Prostate gland (tissue), 2 donors: ENCODE measurements at regions not wholly inside any gene's neighbourhood (a gene's known extent, or its start where the extent isn't known, plus 50 kb on each side); places are given as distances from the start of the nearest gene placed in this dataset.

Experiments
- POLR2A ChIP-seq: fragments of 450-650 bp; IDR thresholded peaks from one replicate; pipeline ENCODE4 v1.6.1; 2016; ENCODE audit warnings: antibody characterized with exemption, mild to moderate bottlenecking
- POLR2AphosphoS5 ChIP-seq: sonication (generic); formaldehyde crosslinking; IDR thresholded peaks from one replicate; pipeline ENCODE4 v1.6.1; 2017; ENCODE audit warnings: antibody characterized with exemption
- TF ChIP-seq, protein P1 (sequence below), 4 experiments: fragments of 200-600 bp in 2 of 4; fragments of 450-650 bp in 2 of 4; sonication (generic) in 2 of 4; IDR thresholded peaks; 1 replicate in 3 of 4; 2 replicates in 1 of 4; pipeline ENCODE4 v1.5.1; 2016 to 2019; ENCODE audit warnings: antibody characterized with exemption in 4 of 4, mild to moderate bottlenecking in 2 of 4, moderate library complexity in 2 of 4

DNA sequence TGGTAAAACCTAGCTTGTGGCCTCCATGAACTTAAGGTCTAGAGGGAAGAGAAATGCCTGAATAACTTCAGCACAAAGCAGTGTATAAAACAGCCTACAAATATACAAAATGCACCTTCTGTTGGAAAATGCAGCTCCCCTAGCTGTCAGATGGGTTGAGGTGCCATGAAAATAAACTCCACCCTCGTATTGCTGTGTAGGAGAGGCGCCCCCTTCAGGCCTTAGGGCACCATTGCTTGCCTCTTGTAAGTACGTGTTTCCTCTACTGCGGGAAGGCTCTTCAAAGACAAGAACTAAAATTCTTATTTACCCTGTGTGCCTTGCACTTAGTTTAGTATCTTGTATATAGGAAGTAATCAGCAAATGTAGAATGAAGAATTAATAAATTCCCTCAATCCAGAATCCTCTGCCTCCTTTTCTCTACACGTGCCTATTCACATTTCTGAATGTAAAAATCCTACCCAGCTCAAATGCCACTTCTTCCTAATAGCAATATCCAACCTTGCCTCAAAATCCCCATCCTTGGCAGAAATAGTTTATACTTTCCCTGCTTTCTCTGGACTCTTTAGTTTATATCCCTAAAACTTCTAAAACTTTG, 393.7 kb upstream of the PDE4D start:
- TF ChIP-seq, protein P1, sequence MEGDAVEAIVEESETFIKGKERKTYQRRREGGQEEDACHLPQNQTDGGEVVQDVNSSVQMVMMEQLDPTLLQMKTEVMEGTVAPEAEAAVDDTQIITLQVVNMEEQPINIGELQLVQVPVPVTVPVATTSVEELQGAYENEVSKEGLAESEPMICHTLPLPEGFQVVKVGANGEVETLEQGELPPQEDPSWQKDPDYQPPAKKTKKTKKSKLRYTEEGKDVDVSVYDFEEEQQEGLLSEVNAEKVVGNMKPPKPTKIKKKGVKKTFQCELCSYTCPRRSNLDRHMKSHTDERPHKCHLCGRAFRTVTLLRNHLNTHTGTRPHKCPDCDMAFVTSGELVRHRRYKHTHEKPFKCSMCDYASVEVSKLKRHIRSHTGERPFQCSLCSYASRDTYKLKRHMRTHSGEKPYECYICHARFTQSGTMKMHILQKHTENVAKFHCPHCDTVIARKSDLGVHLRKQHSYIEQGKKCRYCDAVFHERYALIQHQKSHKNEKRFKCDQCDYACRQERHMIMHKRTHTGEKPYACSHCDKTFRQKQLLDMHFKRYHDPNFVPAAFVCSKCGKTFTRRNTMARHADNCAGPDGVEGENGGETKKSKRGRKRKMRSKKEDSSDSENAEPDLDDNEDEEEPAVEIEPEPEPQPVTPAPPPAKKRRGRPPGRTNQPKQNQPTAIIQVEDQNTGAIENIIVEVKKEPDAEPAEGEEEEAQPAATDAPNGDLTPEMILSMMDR (IDR thresholded peaks at IDR 0.05) = peak in 1 of 4 experiments; percentile 16
- TF ChIP-seq POLR2AphosphoS5 (no peak), POLR2A (no peak)
